Adrenal gland (tissue), 5 donors: ENCODE measurements at regions not wholly inside any gene's neighbourhood (a gene's known extent, or its start where the extent isn't known, plus 50 kb on each side); places are given as distances from the start of the nearest gene placed in this dataset.

Experiments used
- CTCF ChIP-seq, 6 experiments: fragments of 450-650 bp in 4 of 6; fragments of 200-600 bp in 2 of 6; sonication (generic) in 1 of 6; IDR thresholded peaks; 1 replicate in 5 of 6; 2 replicates in 1 of 6; pipeline versions ENCODE4 v1.5.1 to v1.8.0; 2016 to 2021; ENCODE audit warnings: antibody characterized with exemption in 6 of 6, mild to moderate bottlenecking in 2 of 6, moderate library complexity in 1 of 6
- POLR2A ChIP-seq, 2 donors: fragments of 450-650 bp; IDR thresholded peaks; one replicate each; pipeline ENCODE4 v1.6.1; 2017; ENCODE audit warnings: antibody characterized with exemption in 2 of 2, mild to moderate bottlenecking in 2 of 2, moderate library complexity in 1 of 2
- donor health status: DM: no; HTN: no; CAD: no.

GRCh38 chr2:60336442-60337141 lies 216.9 kb downstream of the BCL11A start:
- TF ChIP-seq POLR2A (IDR thresholded peaks at IDR 0.05) = no peak
- TF ChIP-seq CTCF (IDR thresholded peaks at IDR 0.05) = no peak
